GM18517 (cell line): ENCODE measurements at regions not wholly inside any gene's neighbourhood (a gene's known extent, or its start where the extent isn't known, plus 50 kb on each side); places are given as distances from the start of the nearest gene placed in this dataset.

Experiments used
- ATAC-seq: cut with Tn5 transposase; IDR thresholded peaks from one replicate; pipeline ENCODE4 v1.9.1; 2021; ENCODE audit warnings: mild to moderate bottlenecking, moderate library complexity; ENCODE audit not compliant: unreplicated experiment

- ATAC-seq = no peak
Observed at GRCh38 chr4:123966990-123967769, 570.6 kb downstream of the SPRY1 start.

DNA sequence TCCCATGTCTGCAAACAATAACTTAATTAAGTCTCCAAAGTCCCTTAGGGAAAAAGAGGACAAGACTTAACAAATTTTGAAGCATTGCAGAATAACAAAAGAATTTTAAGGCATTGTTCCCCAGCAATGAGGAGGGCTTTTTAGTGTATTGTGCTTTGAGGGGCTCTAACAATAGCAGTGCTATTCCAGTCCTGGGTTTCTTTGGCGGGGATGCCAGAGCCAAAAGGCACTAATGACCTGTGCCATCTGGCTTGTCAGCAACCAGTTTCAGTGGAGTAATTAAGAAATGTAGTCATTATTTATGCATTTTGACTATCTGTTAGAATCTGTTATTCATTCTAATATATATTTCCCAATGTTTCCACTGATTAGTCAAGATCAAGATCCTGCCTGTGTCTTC, 575.4 kb downstream of the SPRY1 start:
- ATAC-seq = no peak

GRCh38 chr4:123974386-123975149, 578.0 kb downstream of the SPRY1 start:
- ATAC-seq = no peak

DNA sequence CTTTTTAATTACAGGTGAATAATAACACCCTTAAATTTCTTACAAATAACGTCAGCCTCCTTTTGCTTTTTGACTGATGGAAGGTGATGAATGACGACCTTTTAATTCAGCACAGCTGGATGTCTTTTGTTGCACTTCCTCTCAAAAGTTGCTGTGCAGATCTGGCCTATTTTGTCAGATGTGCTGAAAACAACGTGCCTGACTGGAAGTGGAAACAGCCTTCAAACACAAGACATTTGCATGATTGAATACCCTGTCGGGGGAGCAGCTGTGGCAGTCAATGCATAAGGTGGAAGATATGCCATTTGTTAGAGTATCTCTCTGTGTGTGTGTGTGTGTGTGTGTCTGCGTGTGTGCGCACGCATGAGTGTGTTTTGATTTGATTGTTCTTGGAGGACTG, 579.7 kb downstream of the SPRY1 start:
- no peak for ATAC-seq

DNA sequence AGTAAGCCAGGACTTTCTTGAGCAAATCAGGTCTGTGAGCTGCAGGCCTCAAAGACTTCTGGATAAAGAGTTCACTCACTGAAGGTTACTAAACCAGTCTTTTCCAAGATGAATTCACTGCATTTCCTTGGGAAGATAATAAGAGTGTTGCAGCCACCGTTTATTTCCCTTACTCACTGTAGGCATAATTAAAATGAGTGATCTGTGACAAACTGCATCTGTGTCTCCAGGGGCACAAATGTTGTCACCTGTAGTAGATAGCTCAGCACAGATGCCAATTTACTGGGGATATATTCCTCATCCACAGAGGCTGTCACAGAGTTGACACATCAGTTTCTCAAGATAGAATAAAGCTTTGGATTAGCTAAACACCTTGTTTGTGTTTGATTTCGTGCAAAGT, 580.2 kb downstream of the SPRY1 start:
- no peak for ATAC-seq

DNA sequence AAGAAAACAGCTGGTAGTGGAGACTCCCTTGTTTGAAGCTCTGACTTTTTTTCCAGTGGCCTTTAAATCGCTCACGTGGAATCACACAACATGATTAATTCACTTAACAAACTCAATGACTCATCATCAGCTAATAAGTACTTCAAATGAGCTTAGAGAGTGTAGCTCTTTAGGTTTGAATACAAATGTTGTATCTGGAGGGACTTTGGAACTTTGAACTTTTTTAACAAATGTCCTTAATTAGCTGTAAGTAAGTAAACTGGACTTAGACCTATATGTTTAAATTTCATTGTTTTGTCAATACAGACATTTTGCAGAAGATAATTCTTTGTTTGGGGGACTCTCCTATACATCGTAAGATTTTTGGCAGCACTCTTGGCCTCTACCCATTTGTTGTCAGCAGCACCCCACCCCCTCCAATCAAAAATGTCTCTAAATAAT, 581.1 kb downstream of the SPRY1 start:
- ATAC-seq = no peak

DNA sequence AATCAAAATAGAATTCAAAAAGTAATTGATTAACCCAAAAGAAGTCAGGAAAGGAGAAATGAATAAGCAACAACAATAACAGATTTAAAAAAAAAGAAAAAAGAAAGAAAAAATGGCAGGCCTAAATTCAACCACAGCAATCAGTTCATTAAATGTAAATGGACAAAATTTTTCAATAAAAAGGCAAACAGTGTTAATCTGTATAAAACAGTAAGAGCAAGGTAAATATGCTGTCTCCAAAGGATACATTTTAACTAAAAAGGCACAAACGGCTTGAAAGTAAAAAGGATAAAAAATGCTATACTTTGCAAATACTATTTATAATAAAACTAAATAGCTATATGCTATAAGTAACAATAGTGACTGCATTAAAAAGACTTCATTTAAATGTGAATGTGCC, 582.0 kb downstream of the SPRY1 start:
- ATAC-seq = no peak

- no peak for ATAC-seq
Observed at GRCh38 chr4:123980736-123981300, 584.2 kb downstream of the SPRY1 start.

GRCh38 chr4:123984886-123985285, 588.3 kb downstream of the SPRY1 start:
- ATAC-seq = no peak

DNA sequence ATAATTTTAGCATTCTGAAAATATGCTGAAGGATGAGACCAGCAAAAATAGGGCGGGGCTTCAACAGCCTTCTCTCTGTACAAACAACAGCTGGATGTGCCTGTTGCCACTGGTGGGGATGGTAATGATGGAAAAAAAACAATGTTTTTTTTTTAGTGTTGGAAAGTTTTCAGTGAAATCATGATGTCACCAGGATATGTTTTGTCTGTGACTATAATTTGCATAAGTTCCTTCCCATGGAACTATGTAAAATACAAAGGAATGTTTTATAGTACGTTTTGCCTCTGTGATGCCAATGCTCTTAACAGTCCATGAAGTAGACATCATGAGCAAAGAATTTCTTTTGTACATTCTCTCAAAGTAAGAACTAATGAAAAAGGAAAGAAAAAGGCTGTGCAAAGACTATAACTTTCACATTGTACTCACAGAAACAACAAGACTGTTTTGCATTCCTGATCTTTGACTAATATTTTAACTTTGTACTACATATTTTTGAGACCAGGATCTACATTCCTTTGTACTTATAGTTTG, 589.7 kb downstream of the SPRY1 start:
- ATAC-seq = no peak

DNA sequence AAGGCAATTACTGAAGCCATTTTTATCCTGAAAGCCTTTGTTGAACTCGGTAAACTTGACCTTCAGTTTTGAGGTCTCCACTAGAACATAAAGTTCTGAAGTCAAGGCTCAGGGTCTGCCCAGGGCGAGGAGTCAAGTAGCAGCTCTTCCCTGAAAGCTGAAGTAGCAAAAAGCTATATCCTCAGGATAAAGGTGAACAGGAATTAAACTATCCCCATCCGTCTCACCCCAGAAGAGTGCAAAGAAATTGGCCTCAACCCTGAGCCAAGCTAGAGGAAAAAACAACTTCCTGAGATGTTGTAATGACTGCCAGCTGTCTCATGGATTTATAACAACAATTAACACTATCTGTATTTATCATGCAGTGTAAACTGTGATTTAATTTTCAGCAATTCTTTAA, 590.8 kb downstream of the SPRY1 start:
- ATAC-seq = no peak

- no peak for ATAC-seq
Observed at GRCh38 chr4:123990310-123990870, 593.8 kb downstream of the SPRY1 start.

DNA sequence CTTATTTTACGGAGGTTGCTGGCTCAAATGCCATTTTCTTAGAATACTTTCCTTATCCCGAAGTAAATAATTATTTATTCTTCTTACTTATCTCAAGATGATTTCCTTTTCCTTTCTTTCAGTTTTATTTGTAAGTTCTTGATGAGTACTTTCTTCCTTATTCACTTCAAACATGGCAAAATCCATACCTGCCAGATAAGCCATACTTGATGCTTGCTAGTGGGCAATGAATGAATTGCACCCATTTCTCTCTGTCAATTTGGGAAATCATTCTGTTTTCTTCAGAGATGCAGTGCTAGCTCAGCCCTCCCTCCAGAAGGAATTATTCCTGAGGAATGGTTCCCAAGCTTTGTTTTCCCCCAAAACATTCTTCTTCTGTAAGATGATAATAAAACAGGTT, 598.3 kb downstream of the SPRY1 start:
- no peak for ATAC-seq

DNA sequence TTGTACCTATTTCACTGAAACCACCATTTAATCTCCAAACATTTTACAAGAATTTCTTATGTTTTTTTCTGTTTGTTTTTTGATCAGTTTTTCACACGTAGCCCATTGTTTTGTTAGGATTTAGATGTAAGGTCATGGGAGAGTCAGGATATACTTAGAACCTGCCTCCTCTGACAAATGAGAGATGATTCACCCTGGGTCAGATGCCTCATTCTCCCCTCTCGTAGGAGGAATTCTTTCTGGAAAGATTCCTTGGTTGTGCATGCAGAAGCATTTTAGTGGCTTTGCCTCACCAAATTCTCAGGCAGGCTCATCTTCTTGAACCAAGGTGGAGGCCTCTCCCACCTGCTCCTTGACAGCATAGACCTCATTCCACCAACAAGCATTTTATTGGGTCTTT, 599.3 kb downstream of the SPRY1 start:
- no peak for ATAC-seq

DNA sequence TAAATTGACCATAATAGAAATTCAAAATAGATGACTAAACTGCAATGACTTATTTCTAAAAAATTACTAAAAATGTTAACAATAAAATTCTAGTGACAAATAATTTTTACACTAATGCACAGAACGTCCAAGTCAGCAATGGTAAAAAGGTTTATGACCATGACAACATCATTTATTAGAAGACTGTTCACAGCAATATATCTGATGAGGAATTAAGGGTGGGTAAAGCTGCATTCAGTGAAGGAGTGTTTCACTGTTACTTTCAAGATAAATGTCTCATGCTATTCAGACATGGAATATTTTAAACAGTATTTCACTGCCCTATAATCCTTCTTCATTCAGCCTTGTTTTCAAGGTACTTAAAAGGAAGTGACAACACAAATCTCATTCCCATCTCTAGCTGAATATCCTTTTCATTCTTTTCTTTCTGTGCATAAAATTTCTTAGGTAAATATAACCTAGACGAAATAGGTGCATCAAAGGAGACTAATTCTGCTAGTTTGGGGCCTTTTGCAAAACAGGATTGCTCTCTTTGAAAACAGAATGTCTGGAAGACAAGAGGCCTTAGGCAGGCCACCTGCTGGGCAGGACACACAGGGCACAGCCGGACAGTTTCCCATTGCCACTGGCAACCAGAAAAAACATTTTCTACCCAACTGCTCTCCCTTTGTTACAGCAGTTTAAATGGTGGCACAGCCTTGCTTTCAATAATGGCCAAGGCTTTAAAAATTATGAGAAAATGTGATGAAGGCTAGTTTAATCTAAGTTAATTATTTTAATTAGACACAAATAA, 600.3 kb downstream of the SPRY1 start:
- ATAC-seq = no peak

- ATAC-seq = no peak
Observed at GRCh38 chr4:123997776-123998449, 601.3 kb downstream of the SPRY1 start.

GRCh38 chr4:124000233-124000632, 603.6 kb downstream of the SPRY1 start:
- no peak for ATAC-seq

DNA sequence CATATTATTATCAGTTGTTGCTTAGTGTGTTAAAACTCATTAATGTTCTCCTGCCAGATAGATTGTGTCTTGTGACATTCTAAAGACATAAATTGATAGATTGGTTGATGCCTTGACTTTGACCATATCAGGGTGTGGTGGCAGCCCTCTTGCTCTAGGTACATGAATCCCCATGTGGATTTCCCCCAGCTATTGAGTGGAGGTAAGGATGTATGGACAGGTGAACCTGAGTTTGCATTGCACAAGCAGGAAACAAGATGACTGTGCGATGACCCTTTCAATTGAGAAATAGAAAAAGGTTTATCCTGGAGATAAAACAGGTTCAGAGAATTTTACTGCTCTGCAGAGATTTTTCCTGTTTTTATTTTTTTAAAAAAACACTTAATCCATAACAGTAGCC, 619.2 kb downstream of the SPRY1 start:
- no peak for ATAC-seq

- ATAC-seq = no peak
Observed at GRCh38 chr4:124017185-124017785, 620.7 kb downstream of the SPRY1 start.
